ENCODE measurements at regions not wholly inside any gene's neighbourhood (a gene's known extent, or its start where the extent isn't known, plus 50 kb on each side); places are given as distances from the start of the nearest gene placed in this dataset.

DNA sequence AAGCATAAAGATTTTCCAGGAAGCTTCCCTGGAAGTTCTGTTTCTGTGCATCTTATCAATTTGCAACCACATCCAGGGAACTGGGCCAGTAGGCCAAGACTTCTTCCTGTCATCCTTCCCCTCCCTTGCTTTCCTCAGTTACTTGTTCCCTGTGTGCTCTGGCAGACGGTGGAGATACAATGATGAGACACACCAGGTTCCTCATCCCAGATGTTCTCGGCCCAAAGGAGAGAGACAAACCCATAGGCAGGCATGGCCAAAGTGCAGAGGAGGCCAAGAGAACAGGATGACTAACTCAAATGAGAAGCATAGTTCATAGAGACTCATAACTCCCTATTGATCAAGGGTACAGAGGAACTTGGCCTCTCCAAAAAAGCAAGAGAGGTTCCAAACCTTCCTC lies 652.6 kb downstream of the CCDC171 start:
- TF ChIP-seq, protein P1, sequence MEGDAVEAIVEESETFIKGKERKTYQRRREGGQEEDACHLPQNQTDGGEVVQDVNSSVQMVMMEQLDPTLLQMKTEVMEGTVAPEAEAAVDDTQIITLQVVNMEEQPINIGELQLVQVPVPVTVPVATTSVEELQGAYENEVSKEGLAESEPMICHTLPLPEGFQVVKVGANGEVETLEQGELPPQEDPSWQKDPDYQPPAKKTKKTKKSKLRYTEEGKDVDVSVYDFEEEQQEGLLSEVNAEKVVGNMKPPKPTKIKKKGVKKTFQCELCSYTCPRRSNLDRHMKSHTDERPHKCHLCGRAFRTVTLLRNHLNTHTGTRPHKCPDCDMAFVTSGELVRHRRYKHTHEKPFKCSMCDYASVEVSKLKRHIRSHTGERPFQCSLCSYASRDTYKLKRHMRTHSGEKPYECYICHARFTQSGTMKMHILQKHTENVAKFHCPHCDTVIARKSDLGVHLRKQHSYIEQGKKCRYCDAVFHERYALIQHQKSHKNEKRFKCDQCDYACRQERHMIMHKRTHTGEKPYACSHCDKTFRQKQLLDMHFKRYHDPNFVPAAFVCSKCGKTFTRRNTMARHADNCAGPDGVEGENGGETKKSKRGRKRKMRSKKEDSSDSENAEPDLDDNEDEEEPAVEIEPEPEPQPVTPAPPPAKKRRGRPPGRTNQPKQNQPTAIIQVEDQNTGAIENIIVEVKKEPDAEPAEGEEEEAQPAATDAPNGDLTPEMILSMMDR (IDR thresholded peaks at IDR 0.05): no peak
- TF ChIP-seq POLR2A (IDR thresholded peaks at IDR 0.05) (no peak), EP300 (IDR thresholded peaks at IDR 0.05) (no peak)

Measured in ovary (tissue), 3 donors.